ENCODE measurements at regions not wholly inside any gene's neighbourhood (a gene's known extent, or its start where the extent isn't known, plus 50 kb on each side); places are given as distances from the start of the nearest gene placed in this dataset.

- H3K4me3 ChIP-seq (ENCODE audit: low read depth, low read length) = no peak overlapping the region
- no peak for DNase-seq (ENCODE audit: low read depth)
- TF ChIP-seq, protein P1, sequence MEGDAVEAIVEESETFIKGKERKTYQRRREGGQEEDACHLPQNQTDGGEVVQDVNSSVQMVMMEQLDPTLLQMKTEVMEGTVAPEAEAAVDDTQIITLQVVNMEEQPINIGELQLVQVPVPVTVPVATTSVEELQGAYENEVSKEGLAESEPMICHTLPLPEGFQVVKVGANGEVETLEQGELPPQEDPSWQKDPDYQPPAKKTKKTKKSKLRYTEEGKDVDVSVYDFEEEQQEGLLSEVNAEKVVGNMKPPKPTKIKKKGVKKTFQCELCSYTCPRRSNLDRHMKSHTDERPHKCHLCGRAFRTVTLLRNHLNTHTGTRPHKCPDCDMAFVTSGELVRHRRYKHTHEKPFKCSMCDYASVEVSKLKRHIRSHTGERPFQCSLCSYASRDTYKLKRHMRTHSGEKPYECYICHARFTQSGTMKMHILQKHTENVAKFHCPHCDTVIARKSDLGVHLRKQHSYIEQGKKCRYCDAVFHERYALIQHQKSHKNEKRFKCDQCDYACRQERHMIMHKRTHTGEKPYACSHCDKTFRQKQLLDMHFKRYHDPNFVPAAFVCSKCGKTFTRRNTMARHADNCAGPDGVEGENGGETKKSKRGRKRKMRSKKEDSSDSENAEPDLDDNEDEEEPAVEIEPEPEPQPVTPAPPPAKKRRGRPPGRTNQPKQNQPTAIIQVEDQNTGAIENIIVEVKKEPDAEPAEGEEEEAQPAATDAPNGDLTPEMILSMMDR (IDR thresholded peaks at IDR 0.05; ENCODE audit: low read depth, low read length, missing control alignments) = no peak
These were observed 1277.6 kb downstream of the ZPLD1 start for GRCh38 chr3:103712320-103713008.

- no peak overlapping the region for H3K4me3 ChIP-seq (ENCODE audit: low read depth, low read length)
- TF ChIP-seq, protein P1 (IDR thresholded peaks at IDR 0.05; ENCODE audit: low read depth, low read length, missing control alignments) = no peak
- no peak for DNase-seq (ENCODE audit: low read depth)
These were observed 1294.7 kb downstream of the ZPLD1 start for GRCh38 chr3:103729547-103729946.

- TF ChIP-seq, protein P1 (IDR thresholded peaks at IDR 0.05; ENCODE audit: low read depth, low read length, missing control alignments) = no peak
- no peak overlapping the region for H3K4me3 ChIP-seq (ENCODE audit: low read depth, low read length)
- DNase-seq (ENCODE audit: low read depth) = no peak
These were observed 1295.9 kb downstream of the ZPLD1 start for GRCh38 chr3:103730744-103731143.

DNA sequence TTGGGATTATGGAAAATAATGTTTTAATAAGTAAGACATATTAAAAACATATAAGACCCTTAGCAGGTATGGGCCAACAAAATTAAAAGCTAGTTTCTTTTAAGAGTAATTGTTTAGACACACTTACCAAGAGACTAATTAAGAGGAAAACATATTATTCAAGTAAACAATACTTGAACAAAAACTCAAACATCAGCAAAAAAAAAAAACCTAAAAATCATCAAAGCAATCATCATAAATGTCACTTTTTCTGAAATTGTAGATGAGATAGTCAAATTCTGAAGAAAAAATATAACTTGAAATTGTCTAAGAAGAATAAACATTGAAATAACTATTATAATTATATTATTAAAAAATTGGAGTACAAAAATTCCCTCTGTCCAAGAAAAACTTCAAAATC is 1318.2 kb downstream of the ZPLD1 start:
- no peak for DNase-seq (ENCODE audit: low read depth)
- TF ChIP-seq, protein P1 (IDR thresholded peaks at IDR 0.05; ENCODE audit: low read depth, low read length, missing control alignments) = no peak
- H3K4me3 ChIP-seq (ENCODE audit: low read depth, low read length) = no peak overlapping the region

DNA sequence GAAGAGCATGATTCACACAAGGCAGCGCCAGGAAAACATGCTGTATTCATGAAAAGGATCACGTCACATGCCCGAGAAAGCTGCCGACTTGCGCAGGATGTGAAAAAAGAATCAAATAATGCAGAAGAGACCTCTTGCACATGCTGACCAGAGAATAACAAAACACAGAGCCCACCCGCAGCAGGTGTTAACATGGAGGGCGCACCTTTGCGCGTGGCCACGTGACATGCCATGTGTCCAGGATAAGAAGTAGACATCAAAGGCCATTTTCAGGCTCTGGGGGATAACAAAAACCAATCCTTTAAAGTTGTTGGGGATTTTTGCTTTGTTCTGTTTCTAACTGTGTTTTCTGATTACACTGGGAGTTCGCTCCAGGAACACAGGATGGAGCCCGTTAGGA is 1332.8 kb downstream of the ZPLD1 start:
- DNase-seq (ENCODE audit: low read depth) = no peak
- TF ChIP-seq, protein P1 (IDR thresholded peaks at IDR 0.05; ENCODE audit: low read depth, low read length, missing control alignments) = no peak
- no peak overlapping the region for H3K4me3 ChIP-seq (ENCODE audit: low read depth, low read length)

- no peak overlapping the region for H3K4me3 ChIP-seq (ENCODE audit: low read depth, low read length)
- no peak for DNase-seq (ENCODE audit: low read depth)
- TF ChIP-seq, protein P1 (IDR thresholded peaks at IDR 0.05; ENCODE audit: low read depth, low read length, missing control alignments) = no peak
These were observed 1350.2 kb downstream of the ZPLD1 start for GRCh38 chr3:103785017-103785416.

GRCh38 chr3:103785537-103785936 is 1350.7 kb downstream of the ZPLD1 start:
- no peak for DNase-seq (ENCODE audit: low read depth)
- TF ChIP-seq, protein P1 (IDR thresholded peaks at IDR 0.05; ENCODE audit: low read depth, low read length, missing control alignments) = no peak

More at GRCh38 chr3:103785537-103785936, 1350.7 kb downstream of the ZPLD1 start:
- H3K4me3 ChIP-seq (ENCODE audit: low read depth, low read length) = no peak overlapping the region

Data from GM12864 (cell line).